COR-L47 (cell line): ENCODE measurements at regions not wholly inside any gene's neighbourhood (a gene's known extent, or its start where the extent isn't known, plus 50 kb on each side); places are given as distances from the start of the nearest gene placed in this dataset.

Source experiments
- DNase-seq: peaks from one replicate; lab custom pipeline; 2025; lab: John Stamatoyannopoulos, UW

- no peak for DNase-seq
These were observed 111.7 kb upstream of the MAF start for GRCh38 chr16:79712276-79712675.

- no peak for DNase-seq
These were observed 107.3 kb upstream of the MAF start for GRCh38 chr16:79707876-79708275.

GRCh38 chr16:79703066-79703465 is 102.5 kb upstream of the MAF start:
- no peak for DNase-seq

- DNase-seq, result no peak
These were observed 97.8 kb upstream of the MAF start for GRCh38 chr16:79698341-79698753.

- DNase-seq, result no peak
These were observed 97.1 kb upstream of the MAF start for GRCh38 chr16:79697562-79698112.

- DNase-seq, result no peak
These were observed 90.5 kb upstream of the MAF start for GRCh38 chr16:79691007-79691406.

- DNase-seq, result no peak
These were observed 89.6 kb upstream of the MAF start for GRCh38 chr16:79690159-79690558.

- no peak for DNase-seq
These were observed 87.0 kb upstream of the MAF start for GRCh38 chr16:79687249-79688130.

GRCh38 chr16:79685871-79686270 is 85.3 kb upstream of the MAF start:
- DNase-seq, result no peak

GRCh38 chr16:79679334-79679733 is 78.8 kb upstream of the MAF start:
- DNase-seq, result no peak

- no peak for DNase-seq
These were observed 77.4 kb upstream of the MAF start for GRCh38 chr16:79677799-79678530.

- DNase-seq, result no peak
These were observed 73.1 kb upstream of the MAF start for GRCh38 chr16:79673635-79674034.

GRCh38 chr16:79672524-79672923 is 72.0 kb upstream of the MAF start:
- DNase-seq, result no peak

- no peak for DNase-seq
These were observed 68.0 kb upstream of the MAF start for GRCh38 chr16:79668502-79668901.

GRCh38 chr16:79665970-79666369 is 65.4 kb upstream of the MAF start:
- DNase-seq, result no peak

GRCh38 chr16:79664407-79664806 is 63.9 kb upstream of the MAF start:
- no peak for DNase-seq

GRCh38 chr16:79662669-79663313 is 62.3 kb upstream of the MAF start:
- DNase-seq, result no peak

GRCh38 chr16:79662122-79662521 is 61.6 kb upstream of the MAF start:
- DNase-seq, result no peak

GRCh38 chr16:79661578-79661977 is 61.0 kb upstream of the MAF start:
- DNase-seq, result no peak

GRCh38 chr16:79659344-79659743 is 58.8 kb upstream of the MAF start:
- no peak for DNase-seq

GRCh38 chr16:79658301-79659033 is 57.9 kb upstream of the MAF start:
- DNase-seq, result no peak
